ENCODE measurements at regions not wholly inside any gene's neighbourhood (a gene's known extent, or its start where the extent isn't known, plus 50 kb on each side); places are given as distances from the start of the nearest gene placed in this dataset.

- Histone ChIP-seq H3K27me3 (ENCODE audit: insufficient read depth, poor library complexity, severe bottlenecking) (no peaks in the 10 kb centered on the region), H3K4me3 (replicated peaks; ENCODE audit: insufficient read depth, low read length) (no peak overlapping the region), H3K27ac (replicated peaks) (no peak overlapping the region)
- no peak for TF ChIP-seq POLR2AphosphoS5 (IDR thresholded peaks at IDR 0.05; ENCODE audit: low read depth)
- no peak for TF ChIP-seq REST (IDR thresholded peaks at IDR 0.05; ENCODE audit: insufficient replicate concordance, low read depth)
- no peak for TF ChIP-seq SPI1 (IDR thresholded peaks at IDR 0.05; ENCODE audit: borderline replicate concordance, low read depth)
- DNase-seq (ENCODE audit: low read depth in 1 of 2, low spot score in 1 of 2) = no peak
These were observed 371.9 kb upstream of the CHD6 start for GRCh38 chr20:41989935-41990635.

- TF ChIP-seq SPI1 (IDR thresholded peaks at IDR 0.05; ENCODE audit: borderline replicate concordance, low read depth) = no peak
- no peak for TF ChIP-seq POLR2AphosphoS5 (IDR thresholded peaks at IDR 0.05; ENCODE audit: low read depth)
- TF ChIP-seq REST (IDR thresholded peaks at IDR 0.05; ENCODE audit: insufficient replicate concordance, low read depth) = no peak
- no peak for TF ChIP-seq CTCF (IDR thresholded peaks at IDR 0.05; ENCODE audit: insufficient read depth, low read length)
- no peak for TF ChIP-seq GABPA (IDR thresholded peaks at IDR 0.05; ENCODE audit: low read depth)
- Histone ChIP-seq H3K27me3 (ENCODE audit: insufficient read depth, poor library complexity, severe bottlenecking) (no peaks in the 10 kb centered on the region), H3K27ac (replicated peaks) (no peak overlapping the region)
These were observed 371.0 kb upstream of the CHD6 start for GRCh38 chr20:41989039-41989679.

GRCh38 chr20:41984031-41984430 is 365.9 kb upstream of the CHD6 start:
- TF ChIP-seq GABPA (IDR thresholded peaks at IDR 0.05; ENCODE audit: low read depth) (no peak), CTCF (IDR thresholded peaks at IDR 0.05; ENCODE audit: insufficient read depth, low read length) (no peak), POLR2AphosphoS5 (IDR thresholded peaks at IDR 0.05; ENCODE audit: low read depth) (no peak), SPI1 (IDR thresholded peaks at IDR 0.05; ENCODE audit: borderline replicate concordance, low read depth) (no peak)
- Histone ChIP-seq H3K27ac (replicated peaks) (no peak overlapping the region), H3K4me3 (replicated peaks; ENCODE audit: insufficient read depth, low read length) (no peak overlapping the region), H3K27me3 (ENCODE audit: insufficient read depth, poor library complexity, severe bottlenecking) (no peaks in the 10 kb centered on the region)
- no peak for DNase-seq (ENCODE audit: low read depth in 1 of 2, low spot score in 1 of 2)

More at GRCh38 chr20:41989039-41989679, 371.0 kb upstream of the CHD6 start:
- no peak overlapping the region for H3K4me3 ChIP-seq (replicated peaks; ENCODE audit: insufficient read depth, low read length)
- no peak for DNase-seq (ENCODE audit: low read depth in 1 of 2, low spot score in 1 of 2)

- H3K27ac ChIP-seq (replicated peaks) = no peak overlapping the region
- H3K4me3 ChIP-seq (replicated peaks; ENCODE audit: insufficient read depth, low read length) = no peak overlapping the region
These were observed 365.0 kb upstream of the CHD6 start for GRCh38 chr20:41983159-41983558.

More at GRCh38 chr20:41983159-41983558, 365.0 kb upstream of the CHD6 start:
- no peaks in the 10 kb centered on the region for H3K27me3 ChIP-seq (ENCODE audit: insufficient read depth, poor library complexity, severe bottlenecking)
- no peak for DNase-seq (ENCODE audit: low read depth in 1 of 2, low spot score in 1 of 2)
- TF ChIP-seq GABPA (IDR thresholded peaks at IDR 0.05; ENCODE audit: low read depth) = no peak
- TF ChIP-seq POLR2AphosphoS5 (IDR thresholded peaks at IDR 0.05; ENCODE audit: low read depth) = no peak
- no peak for TF ChIP-seq SPI1 (IDR thresholded peaks at IDR 0.05; ENCODE audit: borderline replicate concordance, low read depth)
- no peak for TF ChIP-seq CTCF (IDR thresholded peaks at IDR 0.05; ENCODE audit: insufficient read depth, low read length)
- no peak for TF ChIP-seq REST (IDR thresholded peaks at IDR 0.05; ENCODE audit: insufficient replicate concordance, low read depth)

All from HL-60 (cell line).